Ammon's horn (tissue), 1 donor: ENCODE measurements at regions not wholly inside any gene's neighbourhood (a gene's known extent, or its start where the extent isn't known, plus 50 kb on each side); places are given as distances from the start of the nearest gene placed in this dataset.

ENCODE experiments used
- DNase-seq: peaks from one replicate; pipeline ENCODE4 v3.0.0-alpha.2; 2016; ENCODE audit warnings: low spot score

DNA sequence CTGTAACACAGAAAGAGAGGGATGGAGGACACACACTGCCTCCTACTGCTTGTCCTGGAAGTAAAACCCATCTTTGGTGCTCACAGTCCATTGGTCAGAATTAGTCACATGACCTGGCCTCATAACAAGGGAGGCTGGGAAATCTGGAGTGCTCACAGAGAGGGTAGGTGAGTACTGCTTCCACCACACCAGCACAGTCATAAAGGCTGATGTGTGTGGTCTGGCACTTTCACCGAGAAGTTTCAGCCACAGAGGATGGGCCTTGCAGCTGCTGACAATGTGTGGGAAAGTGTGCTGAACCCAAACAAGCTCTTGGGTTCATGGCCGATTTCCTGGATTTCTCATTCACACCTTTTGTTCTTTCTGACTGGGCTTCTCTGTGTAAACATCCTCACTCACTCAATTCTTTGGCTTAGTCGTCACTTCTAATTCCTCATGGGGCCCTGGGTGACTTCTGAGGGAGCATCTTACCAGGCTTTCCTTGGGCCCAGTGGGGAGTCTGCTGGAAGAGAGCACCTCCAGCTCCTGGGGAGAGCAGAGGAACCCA lies 100.7 kb downstream of the ASB7 start:
- no peak for DNase-seq

DNA sequence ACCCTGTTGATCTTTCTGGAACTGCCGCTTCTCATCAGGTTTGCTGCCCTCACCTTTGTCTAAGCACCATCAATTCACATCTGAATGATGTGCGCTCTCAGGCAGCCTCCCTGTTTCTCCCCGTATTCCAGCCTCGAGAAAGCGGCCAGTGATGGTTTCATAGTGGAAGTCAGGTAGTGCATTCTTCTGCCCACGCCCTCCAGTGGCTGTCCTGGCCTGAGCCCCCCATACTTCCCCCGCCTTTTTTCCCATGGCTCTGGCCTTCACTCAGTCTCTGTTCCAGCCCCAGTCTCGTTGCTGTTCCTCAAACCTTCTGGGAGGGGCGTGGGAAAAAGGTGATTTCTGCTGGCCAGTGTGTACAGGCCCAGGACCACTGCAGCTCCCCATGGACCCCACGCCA lies 101.3 kb downstream of the ASB7 start:
- DNase-seq = no peak

DNA sequence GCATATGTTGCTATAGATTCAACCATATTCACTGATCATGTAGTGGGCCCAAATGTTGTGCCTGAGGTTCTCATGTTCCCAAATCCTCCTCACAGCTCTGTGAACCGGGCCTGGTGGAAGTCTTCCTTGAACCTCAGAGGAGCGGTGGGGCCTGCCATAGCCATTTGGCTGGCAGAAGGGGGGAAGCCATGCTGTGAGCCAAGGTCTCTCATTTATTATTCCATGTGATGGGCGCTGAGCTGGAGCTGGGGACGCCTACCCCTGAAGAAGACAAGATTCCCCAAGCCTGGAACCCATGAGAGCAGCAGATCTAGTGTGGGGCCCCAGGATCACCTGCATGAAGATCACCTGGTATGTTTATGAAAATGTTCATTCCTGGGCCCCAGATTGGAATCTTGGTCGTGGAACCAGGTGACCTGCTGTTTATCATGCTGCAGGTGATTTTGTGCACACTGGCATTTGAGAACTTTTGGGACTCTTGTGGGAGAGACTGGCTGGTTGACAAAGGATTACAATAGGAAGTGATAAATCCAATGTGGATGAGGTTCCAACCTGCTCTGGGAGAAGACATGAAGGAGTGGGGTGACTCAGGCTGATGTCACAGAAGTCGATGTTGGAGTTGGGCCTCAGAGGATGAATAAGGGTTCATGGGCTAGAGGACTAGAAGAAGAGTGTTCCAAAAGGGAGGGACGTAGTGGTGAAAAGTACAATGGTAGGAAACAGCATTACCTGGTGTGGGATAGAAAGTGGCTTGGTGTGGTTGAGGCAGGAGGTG lies 102.1 kb downstream of the ASB7 start:
- DNase-seq = no peak

DNA sequence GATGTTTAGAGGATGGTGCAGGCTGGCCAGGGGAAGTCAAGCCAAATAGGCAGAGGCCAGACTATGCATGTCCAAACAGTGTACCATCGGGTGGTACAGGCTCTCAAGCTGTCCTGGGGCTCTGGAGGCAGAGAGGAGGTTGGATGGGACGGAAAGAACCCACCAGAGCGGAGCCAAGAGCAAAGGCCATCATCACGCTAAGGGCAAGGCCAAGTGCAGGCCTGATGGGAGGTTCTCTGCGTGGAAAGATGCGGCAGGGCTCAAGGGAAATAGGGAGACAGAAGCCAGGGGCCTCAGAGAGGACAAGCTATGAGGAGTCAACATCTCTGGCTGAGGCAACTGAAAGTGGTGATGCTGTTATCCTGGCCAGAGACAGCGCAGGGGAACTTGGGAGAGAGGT lies 102.7 kb downstream of the ASB7 start:
- no peak for DNase-seq

DNA sequence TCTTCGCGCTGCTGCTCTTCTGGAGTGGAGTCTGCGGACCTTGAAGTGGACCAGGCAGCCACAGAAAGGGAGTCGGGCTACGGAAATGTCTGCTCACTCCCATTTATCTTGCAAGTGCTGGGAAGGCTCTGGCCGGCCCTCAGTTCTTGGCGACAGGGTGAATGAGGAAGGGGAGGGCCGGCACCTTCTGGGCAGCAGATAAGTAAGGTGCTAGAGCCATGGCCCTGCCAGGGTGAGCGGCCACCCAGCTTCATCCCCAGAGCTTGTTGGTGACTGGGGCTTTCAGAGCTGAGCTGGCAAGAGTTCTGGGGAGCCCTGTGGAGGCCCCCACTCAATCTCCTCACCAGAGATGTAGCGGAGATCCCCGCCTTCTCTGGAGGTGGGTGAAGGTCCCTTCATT lies 103.5 kb downstream of the ASB7 start:
- no peak for DNase-seq

DNA sequence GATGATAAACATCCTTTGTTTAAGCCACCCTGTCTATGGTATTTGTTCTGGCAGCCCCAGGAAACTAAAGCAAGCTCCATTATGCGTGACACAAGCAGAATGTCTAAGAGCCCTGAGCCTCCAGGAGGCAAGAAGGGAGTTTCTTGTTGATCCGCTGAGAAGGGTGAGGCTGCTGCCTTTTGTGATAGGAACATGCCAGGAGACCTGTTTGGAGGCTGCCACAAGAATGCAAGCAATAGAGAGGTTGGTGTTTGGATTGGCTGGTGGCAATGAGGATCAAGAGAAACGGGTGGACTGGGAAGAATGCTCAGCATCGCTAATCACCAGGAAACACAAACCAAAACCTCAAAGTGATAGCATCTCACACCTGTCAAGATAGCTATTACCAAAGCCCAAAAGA lies 104.8 kb downstream of the ASB7 start:
- DNase-seq = no peak

DNA sequence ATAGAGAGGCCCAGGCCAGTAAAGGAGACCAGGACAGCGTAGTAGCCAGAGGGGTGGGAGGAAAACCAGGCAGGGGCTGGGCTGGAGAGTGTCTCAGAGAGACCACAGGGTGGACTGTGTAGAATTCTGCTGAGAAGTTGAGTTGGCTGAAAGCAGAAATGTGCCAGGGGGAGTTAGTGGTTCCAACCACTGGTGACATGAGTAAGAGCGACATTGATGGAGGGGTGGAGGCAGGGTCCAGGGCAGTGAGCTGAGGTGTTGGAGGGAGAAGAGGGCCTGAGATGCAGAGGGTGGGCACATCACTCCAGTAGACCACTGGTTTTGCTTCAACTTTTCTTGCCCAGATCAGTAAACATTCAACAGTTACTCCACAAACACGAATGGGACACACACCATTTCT lies 106.5 kb downstream of the ASB7 start:
- DNase-seq = no peak

DNA sequence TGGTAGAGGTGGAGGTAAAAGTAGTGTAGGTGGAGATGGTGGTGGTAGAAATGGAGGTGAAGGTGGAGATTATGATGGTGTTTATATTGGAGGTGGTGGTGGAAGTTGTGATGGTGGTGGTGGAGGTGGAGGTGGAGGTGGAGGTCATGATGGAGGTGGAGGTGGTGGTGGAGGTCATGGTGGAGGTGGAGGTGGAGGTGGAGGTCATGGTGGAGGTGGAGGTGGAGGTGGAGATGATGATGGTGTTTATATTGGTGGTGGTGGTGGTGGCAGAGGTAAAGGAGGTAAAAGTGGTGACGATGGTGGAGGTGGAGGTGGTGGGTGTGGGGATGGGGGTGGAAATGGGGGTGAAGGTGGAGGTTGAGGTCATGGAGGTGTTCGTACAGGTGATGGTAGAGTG lies 107.8 kb downstream of the ASB7 start:
- no peak for DNase-seq

DNA sequence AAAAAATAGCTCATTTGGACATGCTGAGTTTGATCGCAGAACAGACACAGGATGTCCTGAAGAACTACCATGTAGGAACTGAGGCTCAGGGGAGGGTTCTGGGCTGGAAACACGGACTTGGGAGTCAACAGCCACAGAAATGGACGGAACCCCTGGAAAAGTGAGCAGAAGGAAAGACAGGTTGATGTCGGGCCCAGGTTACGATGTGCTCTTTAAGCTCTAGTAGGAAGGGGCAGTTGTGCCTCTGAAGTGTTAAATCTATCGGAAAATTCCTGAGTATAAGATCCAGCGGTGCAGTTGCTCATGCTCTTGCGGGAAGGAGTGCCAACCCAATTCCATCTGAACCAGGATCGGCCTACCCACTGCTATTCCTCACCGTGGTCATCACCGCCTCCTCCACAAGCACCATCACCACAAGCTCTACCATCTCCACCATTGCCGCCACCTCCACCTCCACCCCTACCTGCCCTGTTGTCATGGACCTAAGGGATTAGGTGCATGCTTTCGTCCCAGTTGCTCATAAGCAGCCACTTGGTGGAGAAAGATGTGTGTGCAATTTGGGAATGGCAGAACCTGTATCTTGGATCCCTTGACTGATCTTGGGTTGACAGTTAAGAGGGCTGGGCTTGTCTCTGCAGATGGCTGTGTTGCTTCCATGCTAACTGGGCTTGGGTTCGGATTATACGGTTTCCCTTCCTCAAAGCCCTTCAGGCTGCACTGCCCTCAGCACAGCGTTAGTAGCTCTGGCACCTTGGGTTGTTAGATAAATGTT lies 108.5 kb downstream of the ASB7 start:
- DNase-seq = no peak

DNA sequence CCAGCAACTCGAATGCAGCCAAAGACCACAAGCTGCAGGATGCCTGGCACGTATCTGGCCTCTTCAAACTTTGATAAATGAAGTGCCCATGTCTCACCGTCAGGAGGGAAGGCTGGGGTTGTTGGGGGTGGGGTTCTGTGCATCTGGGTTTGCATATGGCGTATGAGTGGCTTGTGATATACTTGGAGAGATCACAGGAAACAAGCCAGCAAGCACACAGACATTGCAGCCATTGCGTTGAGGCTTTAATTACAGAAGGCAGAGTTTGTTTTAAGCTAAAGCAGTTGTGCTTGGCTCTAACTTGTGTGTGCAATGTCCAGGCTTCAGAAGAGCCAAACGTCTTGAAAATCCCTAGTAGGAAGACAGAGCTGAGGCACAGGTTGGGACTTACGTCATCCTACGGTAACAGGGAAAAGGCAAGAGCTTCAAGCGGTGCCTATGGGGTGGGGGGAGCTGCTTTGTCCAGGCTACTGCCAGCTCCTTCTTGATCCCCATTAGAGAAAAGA lies 109.2 kb downstream of the ASB7 start:
- DNase-seq = no peak

DNA sequence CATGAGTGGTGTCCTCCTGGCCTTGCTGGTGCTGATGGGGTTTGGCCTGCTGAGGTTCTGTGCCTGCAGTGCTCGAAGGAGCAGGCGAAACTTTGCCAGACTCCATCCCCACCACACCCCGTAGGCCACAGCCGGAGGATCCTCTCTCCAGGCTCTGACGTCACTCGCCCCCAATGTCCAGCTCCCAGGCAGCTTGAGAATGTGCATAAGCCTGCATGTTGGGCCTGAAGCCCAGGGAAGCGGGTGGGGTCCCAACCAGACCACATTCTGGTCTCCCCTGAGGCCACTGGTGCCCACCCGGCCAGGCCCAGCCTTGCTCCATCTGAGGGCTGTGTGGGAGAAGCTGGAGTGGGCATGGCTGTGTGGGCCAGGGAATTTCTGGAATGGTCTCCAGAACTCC lies 109.8 kb downstream of the ASB7 start:
- no peak for DNase-seq

DNA sequence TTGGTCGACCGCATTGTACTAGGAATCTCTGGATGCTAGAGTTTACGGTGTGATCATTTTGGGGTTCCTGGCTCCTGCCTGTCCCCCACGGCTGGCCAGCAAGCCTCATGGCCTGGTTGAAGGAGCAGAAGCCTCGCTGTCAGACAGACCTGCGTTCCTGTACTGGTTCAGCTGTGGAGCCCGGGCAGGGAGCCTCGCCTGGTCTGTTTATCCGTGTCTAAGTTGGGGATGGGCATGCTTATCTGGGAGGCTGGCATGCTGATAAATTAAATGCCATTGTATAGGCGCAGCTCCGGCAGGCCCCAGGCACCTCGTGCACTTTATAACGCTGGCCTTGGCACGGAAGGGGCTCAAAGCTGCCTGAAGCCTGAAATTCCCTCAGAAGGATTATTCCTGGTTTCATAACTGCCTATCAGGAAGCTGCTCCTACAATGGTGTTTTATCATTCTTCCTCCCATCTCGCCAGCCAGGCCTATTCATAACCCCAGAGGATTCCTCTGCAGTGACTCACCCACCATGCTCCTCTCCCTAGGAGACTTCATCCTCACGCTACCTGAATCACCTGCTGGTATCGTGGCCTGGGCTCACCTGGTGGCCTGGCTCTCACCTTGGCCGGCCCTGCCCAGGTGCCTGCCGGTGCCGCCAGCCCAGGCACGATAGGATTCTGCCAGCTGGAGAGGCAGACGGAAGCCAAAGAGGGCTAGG lies 110.9 kb downstream of the ASB7 start:
- no peak for DNase-seq

DNA sequence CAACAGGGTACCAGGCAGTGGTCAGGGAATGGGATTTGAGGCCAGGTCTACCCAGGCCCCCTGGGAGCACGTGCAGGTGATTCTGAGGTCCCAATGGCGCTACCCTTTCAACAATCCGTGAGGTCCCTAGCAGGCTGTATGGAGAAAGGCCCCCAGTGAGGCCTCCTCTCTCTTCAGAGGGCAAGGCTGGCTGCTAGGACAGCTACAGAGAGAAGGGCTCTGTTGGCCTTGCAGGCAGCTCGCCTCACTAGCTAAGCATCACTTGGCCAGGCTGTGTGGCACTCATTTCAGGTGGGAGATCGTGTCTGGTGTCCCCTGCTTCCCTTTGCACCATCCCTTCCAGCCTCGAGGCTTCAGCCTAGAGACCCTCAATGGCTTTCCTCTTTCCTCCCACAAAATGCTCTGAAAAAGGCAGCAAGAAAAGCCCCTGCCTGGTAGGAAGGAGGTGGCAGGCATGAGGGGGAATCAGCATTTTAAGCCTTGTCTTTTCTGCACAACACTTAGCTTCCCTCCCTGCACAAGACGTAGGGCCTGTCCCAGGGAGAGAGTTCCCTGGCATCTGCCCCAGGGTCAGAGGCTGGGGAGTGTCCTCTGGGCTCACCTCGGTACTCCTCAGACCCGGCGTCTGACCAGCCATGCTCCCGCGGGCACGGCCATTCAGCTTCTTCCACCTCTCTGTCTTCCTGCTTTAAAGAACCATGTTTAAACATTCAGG lies 111.8 kb downstream of the ASB7 start:
- no peak for DNase-seq

DNA sequence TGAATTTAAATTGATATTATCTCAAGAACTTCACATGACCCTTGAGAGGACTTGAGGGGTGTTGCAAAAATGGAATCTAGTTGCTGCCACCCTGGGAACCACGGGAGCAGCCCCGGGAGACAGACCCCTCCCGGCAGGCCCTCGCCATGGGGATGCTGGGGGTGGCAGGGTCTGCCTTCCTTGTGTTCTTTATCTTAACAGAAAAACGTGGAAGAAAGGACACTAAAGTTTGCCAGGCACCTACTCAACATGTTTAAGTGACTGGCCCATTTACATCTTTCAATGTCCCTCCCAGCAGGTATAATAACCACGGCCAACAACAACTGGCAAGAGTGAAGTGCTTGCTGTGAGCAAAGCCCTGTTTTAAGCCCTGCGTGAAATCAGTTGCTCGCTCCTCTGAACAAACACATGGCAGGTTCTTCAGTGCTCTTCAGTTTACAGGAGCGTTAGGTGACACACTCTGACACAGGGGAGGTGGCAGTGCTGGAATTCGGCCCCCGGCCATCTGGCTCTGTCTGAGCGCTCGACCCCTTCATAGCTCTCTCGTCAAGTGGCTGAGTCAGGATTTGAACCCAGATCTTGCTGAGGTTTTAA lies 112.5 kb downstream of the ASB7 start:
- no peak for DNase-seq

DNA sequence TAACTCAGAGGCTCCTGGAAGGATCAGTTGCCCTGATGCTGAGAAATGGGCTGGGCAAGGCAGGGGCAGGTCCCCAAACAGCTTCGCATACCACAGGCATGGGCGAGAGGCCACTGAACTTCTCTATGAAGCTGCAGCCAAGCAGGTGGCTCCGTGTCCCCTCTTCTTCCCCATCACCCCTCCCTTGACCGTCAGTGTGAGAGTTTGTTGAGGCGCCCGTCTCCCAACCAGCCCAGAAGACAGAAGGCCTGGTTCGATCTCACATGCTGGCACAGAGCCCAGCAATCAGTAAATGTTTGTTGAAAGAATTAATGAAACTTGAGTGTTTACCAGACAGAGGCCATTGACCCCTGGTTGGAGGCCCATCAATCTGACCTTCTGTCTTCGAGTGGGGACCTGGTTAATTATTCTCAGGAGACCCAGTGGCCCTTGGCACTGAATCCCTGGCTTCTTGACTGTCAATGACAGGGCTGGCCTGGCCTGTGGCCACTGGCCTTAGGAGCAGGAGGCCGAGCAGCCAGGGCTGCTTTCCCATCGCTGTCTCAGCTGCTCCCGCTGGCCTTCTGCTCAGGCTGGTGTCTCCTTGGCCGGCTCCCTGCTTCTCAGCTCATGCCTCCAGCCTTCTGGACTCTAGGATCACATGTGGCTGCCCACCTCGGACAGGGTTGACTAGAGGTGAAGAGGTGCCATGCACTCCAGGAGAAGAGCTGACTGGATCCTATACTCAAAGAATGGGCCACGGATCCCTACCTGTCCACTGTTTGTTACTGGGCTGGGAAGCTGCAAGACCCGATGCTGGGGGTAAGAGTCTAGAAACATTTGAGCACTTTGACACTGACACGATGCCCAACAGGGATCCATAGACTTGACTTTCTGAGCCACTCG lies 113.4 kb downstream of the ASB7 start:
- DNase-seq = no peak

DNA sequence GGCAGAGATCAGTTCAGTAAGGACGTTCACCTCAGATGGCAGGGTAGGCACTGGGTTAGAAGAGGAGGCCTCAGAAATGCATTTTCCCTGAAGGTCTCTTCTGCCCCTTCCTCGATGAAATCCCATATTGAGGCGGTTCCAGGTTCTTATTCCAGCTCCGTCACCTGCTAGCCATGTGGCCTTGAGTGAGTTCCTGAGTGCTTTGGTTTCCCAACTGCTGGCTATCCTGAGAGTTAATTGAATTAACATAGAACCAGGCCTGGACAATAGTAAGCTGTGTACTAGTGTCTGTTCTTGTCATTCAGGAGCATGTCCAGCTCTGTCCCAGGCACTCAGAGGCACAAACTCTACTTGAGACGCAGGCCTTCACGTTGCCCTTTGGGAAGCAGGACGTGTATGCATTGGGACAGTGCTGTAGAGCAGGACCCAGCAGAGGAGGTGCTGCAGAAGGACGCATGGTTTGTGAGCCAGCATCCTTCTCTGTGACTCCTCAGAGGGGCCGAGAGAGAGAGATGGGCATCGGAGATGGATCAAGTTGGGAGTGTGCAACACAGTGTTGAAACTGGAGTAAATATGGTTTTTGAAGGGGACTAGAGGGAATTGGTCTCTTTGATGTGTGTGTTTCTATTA lies 114.2 kb downstream of the ASB7 start:
- DNase-seq = no peak

DNA sequence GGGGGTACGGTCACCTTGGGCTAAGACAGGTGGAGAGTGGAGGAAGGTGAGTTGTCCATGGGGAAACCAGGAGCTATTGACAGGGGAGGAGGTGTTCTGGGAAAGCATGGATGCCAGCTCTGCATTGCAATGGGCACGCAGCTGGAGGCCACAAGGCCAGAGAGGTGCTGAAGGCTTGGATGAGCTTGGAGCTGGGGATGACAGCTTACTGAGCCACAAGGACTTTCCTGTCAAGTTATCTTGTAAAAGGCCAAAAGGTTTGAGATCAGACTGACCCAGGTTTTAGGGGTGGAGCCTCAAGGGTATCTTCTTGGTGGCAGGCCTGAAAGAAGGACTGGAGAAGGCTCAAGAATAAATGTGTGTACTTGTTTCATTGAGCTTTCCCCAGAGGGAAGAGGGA lies 115.2 kb downstream of the ASB7 start:
- no peak for DNase-seq

DNA sequence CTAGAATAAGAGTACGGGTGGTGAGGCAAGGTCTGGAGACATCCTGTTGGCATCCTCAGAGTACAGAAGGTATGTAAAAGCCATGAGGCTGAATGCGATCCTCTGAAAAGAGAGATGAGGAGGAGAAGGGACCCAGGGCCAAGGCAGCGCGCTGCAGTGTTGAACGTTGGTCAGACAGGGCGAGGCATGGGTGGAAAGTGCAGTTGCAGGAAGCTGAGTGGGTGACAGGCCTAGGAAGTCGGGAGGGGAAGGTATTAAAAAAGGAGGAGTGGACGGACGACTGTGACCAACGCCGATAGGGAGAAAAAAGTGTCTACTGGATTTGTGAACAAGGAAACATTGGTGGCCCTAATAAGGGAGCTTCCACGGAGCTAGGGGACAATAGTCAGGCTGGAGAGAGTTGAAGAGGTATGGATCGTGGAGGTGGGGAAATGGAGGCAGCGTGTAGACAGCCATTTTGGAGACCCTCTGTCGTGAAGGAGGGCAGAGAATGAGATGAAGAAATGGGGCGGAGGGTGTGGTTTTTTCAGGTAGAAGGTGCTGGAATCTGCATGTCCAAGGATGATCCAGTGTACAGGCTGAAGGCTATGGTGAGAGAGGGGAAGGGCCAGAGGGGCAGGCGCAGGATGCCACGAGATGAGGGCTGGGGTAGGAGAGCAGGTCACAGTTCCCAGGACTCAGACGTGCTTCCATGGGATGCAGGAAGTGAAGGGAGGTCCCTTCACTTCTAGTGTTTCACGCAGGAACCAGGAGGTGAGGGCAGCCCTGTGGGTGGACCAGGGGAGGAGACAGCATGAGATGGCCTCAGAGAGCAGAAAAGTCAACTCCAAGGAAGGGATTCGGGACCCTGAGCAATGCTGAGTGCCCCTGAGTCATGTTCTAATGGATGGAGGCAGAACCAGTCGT lies 115.9 kb downstream of the ASB7 start:
- no peak for DNase-seq

DNA sequence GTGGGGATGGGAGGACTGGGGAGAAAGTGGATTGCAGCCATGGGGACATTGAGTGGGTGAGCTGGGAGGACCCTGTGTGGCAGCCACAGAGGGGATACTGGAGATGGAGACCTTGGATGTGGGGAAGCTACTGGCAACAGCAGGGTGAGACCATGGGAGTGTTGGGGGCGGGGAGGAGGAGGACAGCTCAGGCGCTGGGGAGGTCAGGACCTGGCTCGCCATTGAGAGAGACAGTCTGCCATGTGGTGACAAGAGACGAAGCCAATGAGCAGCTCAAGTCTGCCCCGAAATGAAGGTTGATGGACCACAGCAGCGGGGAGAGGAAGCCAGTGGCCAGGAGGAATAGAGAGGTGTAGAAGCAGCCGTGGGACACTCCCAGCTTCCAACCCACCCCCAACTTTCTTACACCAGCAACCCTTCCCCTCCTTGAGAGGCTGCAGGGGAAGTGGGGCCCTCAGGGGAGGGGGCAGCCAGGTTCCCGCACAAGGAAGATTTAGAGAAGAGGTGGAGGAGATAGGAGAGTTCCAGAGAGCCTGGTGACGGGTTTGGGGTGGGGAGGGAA lies 118.1 kb downstream of the ASB7 start:
- no peak for DNase-seq
